ENCODE measurements at regions not wholly inside any gene's neighbourhood (a gene's known extent, or its start where the extent isn't known, plus 50 kb on each side); places are given as distances from the start of the nearest gene placed in this dataset.

GRCh38 chr2:105490956-105491355, 92.1 kb upstream of the FHL2 start:
- intact Hi-C loops (cut with micrococcal nuclease) = no loop called here
- CTCF ChIA-PET = no interaction called here
- ATAC-seq (ENCODE audit: low read depth) = no peak

GRCh38 chr2:105490204-105490603, 91.4 kb upstream of the FHL2 start:
- no peak overlapping the region for H2AFZ ChIP-seq (ENCODE audit: insufficient read depth, low read depth, low read length, poor library complexity, severe bottlenecking)
- no peaks in the 10 kb centered on the region for H3K36me3 ChIP-seq (replicated peaks in 1 of 2; ENCODE audit: control extremely low read depth in 1 of 2, control insufficient read depth in 1 of 2, extremely low read depth in 1 of 2, insufficient read depth in 2 of 2, low read length in 1 of 2)
- H3K27me3 ChIP-seq (replicated peaks in 1 of 4; ENCODE audit: control extremely low read depth in 1 of 4, control insufficient read depth in 3 of 4, insufficient read depth in 4 of 4, low read length in 3 of 4) = no peaks in the 10 kb centered on the region
- H3K9me3 Mint-ChIP-seq (ENCODE audit: insufficient read depth) = peaks cover 2% of the 10 kb centered on the region
- H3K4me2 ChIP-seq (replicated peaks; ENCODE audit: low read depth, low read length, poor library complexity, severe bottlenecking) = no peak overlapping the region
- no peaks in the 10 kb centered on the region for H3K79me2 ChIP-seq (ENCODE audit: control insufficient read depth, insufficient read depth, low read length)
- ChIA-PET CTCF (no interaction called here), POLR2A (no interaction called here)
- no peak overlapping the region for H3K9ac ChIP-seq (ENCODE audit: low read length)
- H3K27ac ChIP-seq (ENCODE audit: low read length in 2 of 2) = no peak overlapping the region
- DNase-seq (no peak), ATAC-seq (ENCODE audit: low read depth) (no peak)
- H3K9me3 ChIP-seq (ENCODE audit: control extremely low read depth in 1 of 3, control insufficient read depth in 2 of 3, insufficient read depth in 1 of 3, low read length in 2 of 3) = peaks cover 0 to 9% (median 0%) of the 10 kb centered on the region in 3 donors
- no peak for TF ChIP-seq EZH2 (IDR thresholded peaks at IDR 0.05; ENCODE audit: borderline replicate concordance, insufficient read depth, low read depth, low read length, poor library complexity, severe bottlenecking)
- no peak for TF ChIP-seq CTCF (IDR thresholded peaks at IDR 0.05)
- intact Hi-C loops (cut with micrococcal nuclease) = no loop called here
- H3K4me1 ChIP-seq (ENCODE audit: control insufficient read depth in 2 of 2, insufficient read depth in 2 of 2, low read length in 2 of 2) = no peaks in the 10 kb centered on the region
- WGBS (ENCODE audit: insufficient coverage) = 89% methylated on average over 4 of the region's 4 CpGs
- peaks cover 23% of the 10 kb centered on the region for H3K27me3 Mint-ChIP-seq
- H3K4me3 ChIP-seq (ENCODE audit: control extremely low read depth in 1 of 5, extremely low read depth in 1 of 5, insufficient read depth in 1 of 5, low read depth in 2 of 5, low read length in 4 of 5) = no peak overlapping the region
- no peaks in the 10 kb centered on the region for H3K4me1 Mint-ChIP-seq
- no peak overlapping the region for H3K4me3 Mint-ChIP-seq
- no peak overlapping the region for H3K27ac Mint-ChIP-seq
- H4K20me1 ChIP-seq (ENCODE audit: control insufficient read depth, insufficient read depth, low read length, poor library complexity, severe bottlenecking) = no peaks in the 10 kb centered on the region

More at GRCh38 chr2:105490956-105491355, 92.1 kb upstream of the FHL2 start:
- Histone ChIP-seq H3K27me3 (replicated peaks in 1 of 4; ENCODE audit: control extremely low read depth in 1 of 4, control insufficient read depth in 3 of 4, insufficient read depth in 4 of 4, low read length in 3 of 4) (no peaks in the 10 kb centered on the region), H3K79me2 (ENCODE audit: control insufficient read depth, insufficient read depth, low read length) (no peaks in the 10 kb centered on the region), H3K4me3 (ENCODE audit: control extremely low read depth in 1 of 5, extremely low read depth in 1 of 5, insufficient read depth in 1 of 5, low read depth in 2 of 5, low read length in 4 of 5) (no peak overlapping the region), H3K36me3 (replicated peaks in 1 of 2; ENCODE audit: control extremely low read depth in 1 of 2, control insufficient read depth in 1 of 2, extremely low read depth in 1 of 2, insufficient read depth in 2 of 2, low read length in 1 of 2) (no peaks in the 10 kb centered on the region), H3K9me3 (ENCODE audit: control extremely low read depth in 1 of 3, control insufficient read depth in 2 of 3, insufficient read depth in 1 of 3, low read length in 2 of 3) (peaks cover 0 to 9% (median 0%) of the 10 kb centered on the region in 3 donors), H3K27ac (ENCODE audit: low read length in 2 of 2) (no peak overlapping the region), H3K4me2 (replicated peaks; ENCODE audit: low read depth, low read length, poor library complexity, severe bottlenecking) (no peak overlapping the region), H3K4me1 (ENCODE audit: control insufficient read depth in 2 of 2, insufficient read depth in 2 of 2, low read length in 2 of 2) (no peaks in the 10 kb centered on the region), H2AFZ (ENCODE audit: insufficient read depth, low read depth, low read length, poor library complexity, severe bottlenecking) (no peak overlapping the region), H3K9ac (ENCODE audit: low read length) (no peak overlapping the region), H4K20me1 (ENCODE audit: control insufficient read depth, insufficient read depth, low read length, poor library complexity, severe bottlenecking) (no peaks in the 10 kb centered on the region)
- no peak overlapping the region for H3K27ac Mint-ChIP-seq
- TF ChIP-seq CTCF (IDR thresholded peaks at IDR 0.05) (no peak), EZH2 (IDR thresholded peaks at IDR 0.05; ENCODE audit: borderline replicate concordance, insufficient read depth, low read depth, low read length, poor library complexity, severe bottlenecking) (no peak)
- H3K9me3 Mint-ChIP-seq (ENCODE audit: insufficient read depth) = peaks cover 2% of the 10 kb centered on the region
- POLR2A ChIA-PET = no interaction called here
- H3K4me3 Mint-ChIP-seq = no peak overlapping the region
- no peaks in the 10 kb centered on the region for H3K4me1 Mint-ChIP-seq
- WGBS (ENCODE audit: insufficient coverage) = no CpG with 5 or more reads among the region's 1 CpG
- peaks cover 27% of the 10 kb centered on the region for H3K27me3 Mint-ChIP-seq
- DNase-seq = no peak
